Mesenteric fat pad (tissue), 1 donor: ENCODE measurements at regions not wholly inside any gene's neighbourhood (a gene's known extent, or its start where the extent isn't known, plus 50 kb on each side); places are given as distances from the start of the nearest gene placed in this dataset.
"Not testable (repeated sequence)": the region's sequence is repeated elsewhere in the genome, so short reads cannot be mapped to it uniquely, and the experiment has no call there.

ENCODE experiments used
- DNase-seq: peaks from one replicate; pipeline ENCODE4 v3.0.0-alpha.2; 2020; ENCODE audit warnings: low spot score
- donor health status: DM: yes; HTN: yes; CAD: no.

DNA sequence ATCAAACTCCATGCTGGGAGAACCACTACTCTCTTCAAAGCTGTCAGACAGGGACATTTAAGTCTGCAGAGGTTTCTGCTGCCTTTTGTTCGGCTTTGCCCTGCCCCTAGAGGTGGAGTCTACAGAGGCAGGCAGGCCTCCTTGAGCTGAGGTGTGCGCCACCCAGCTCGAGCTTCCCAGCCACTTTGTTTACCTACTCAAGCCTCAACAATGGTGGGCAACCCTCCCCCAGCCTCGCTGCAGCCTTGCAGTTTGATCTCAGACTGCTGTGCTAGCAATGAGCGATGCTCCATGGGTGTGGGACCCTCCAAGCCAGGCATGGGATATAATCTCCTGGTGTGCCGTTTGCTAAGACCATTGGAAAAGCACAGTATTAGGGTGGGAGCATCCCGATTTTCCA is 185.3 kb downstream of the COX18 start:
- not testable (repeated sequence) for DNase-seq

DNA sequence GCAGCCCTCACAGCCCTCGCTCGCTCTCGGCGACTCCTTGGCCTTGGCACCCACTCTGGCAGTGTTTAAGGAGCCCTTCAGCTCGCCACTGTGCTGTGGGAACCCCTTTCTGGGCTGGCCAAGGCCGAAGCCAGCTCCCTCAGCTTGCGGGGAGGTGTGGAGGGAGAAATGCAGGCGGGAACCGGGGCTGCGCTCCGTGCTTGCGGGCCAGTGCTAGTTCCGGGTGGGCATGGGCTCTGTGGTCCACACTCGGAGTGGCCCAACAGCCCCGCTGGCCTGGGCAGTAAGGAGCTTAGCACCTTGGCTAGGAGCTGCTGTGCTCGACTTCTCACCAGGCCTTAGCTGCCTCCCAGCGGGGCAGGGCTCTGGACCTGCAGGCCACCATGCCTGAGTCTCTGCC is 192.6 kb downstream of the COX18 start:
- no peak for DNase-seq

DNA sequence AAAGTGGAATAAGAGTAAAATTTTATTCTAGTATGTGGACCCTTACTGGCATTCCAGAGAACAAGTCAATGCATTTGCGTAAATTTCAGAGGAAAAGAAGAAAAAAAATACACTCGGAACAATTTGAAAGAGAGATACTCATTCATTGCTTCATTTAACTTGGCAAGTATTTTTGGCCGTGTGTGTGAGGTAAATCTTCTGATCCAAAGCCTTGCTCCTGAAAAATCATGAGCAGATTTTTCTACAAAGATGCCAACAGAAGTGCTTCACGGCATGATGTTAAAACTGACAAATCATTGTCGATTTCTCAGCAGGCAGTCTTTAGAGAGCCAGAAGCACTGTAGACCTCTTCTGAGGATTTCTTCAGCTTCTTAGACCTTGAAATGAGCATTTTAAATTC is 194.0 kb downstream of the COX18 start:
- DNase-seq = no peak

GRCh38 chr4:72875138-72875537 is 194.4 kb downstream of the COX18 start:
- DNase-seq = no peak

GRCh38 chr4:72864898-72865297 is 204.6 kb downstream of the COX18 start:
- DNase-seq = no peak

DNA sequence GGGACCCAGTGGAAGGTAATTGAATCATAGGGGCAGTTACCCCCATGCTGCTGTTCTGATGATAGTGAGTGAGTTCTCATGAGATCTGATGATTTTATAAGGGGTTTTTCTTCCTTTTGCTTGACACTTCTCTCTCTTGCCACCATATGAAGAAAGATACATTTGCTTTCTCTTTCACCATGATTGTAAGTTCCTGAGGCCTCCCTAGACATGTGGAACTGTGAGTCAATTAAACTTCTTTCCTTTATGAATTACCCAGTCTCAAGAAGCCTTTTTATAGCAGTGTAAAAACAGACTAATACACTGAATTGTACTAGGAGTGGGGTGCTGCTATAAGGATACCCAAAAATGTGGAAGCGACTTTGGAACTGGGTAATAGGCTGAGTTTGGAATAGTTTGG is 205.2 kb downstream of the COX18 start:
- DNase-seq = not testable (repeated sequence)

DNA sequence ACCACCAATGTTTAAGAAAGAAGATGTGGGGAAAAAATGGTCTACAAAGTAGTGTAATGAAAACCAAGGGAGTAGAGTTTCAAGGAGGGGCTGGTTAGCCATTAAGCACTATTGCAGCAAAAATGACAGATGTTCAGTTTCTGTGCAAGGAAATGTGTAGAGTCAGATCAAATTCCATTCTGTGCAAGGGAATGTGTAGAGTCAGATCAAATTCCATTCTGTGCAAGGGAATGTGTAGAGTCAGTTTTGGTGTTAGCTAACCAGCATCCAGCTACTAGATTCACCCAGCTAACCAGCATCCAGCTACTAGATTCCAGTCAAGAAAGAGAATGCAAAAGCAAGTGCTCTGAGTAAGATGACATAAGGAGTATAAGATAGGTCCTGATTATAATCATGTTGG is 208.8 kb downstream of the COX18 start:
- DNase-seq = no peak

GRCh38 chr4:72858328-72858727 is 211.2 kb downstream of the COX18 start:
- no peak for DNase-seq

DNA sequence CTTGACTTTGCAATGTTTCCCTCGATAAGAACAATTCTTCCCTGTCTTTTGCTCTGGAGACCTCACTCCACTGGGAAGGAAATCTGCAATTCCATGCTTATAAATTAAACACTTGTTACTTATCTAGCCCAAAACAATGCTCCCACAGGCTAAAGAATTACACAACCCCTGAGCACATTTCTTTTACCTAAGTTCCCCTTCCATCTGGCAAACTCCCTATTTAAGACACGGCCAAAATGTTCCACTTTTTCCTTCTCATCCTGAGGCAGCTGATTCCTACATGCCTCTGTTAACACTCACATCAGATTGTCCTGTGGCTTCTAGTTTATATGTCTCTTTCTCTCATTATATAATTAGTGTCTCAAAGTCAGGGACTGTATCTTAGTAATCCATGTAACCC is 211.7 kb downstream of the COX18 start:
- no peak for DNase-seq

DNA sequence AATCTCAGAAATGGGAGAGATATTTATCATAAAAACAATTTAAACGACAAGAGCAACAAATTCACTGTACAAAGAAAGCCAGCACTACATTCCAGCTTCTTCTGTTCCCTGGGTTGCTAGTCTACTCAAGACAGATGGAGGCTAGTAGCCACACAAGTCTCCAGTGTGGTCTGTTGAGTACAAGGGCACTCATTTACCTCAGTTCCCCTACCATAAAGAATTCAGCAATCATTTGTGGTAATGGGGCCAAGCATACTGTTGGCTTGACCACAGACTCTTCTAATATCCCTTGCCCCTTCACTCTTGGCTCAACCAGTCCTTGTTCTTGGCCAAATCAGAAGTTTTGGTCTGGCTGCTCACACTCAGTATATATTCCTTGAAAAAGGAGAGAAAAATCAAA is 212.3 kb downstream of the COX18 start:
- no peak for DNase-seq

DNA sequence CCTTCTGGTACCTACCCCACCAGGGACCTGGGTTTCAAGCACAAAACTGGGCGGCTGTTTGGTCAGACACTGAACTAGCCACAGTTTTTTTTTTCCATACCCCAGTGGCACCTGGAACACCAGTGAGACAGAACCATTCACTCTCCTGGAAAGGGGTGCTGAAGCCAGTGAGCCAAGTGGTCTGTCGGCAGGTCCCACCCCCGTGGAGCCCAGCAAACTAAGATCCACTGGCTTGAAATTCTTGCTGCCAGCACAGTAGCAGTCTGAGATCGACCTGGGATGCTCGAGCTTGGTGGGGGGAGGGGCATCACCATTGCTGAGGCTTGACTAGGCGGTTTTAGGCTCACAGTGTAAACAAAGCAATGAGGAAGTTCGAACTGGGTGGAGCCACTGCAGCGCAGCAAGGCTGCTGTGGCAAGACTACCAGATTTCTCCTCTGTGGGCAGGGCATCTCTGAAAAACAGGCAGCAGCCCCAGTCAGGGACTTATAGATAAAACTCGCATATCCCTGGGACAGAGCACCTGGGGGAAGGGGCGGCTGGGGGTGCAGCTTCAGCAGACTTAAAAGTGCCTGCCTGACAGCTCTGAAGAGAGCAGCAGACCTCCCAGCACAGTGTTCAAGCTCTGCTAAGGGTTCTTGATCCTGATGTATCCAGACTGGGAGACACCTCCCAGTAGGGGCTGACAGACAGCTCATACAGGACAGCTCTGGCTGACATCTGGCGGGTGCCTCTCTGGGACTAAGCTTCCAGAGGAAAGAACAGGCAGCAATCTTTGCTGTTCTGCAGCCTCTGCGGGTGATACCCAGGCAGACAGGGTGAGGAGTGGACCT is 223.0 kb downstream of the COX18 start:
- DNase-seq = peak; percentile 65

- DNase-seq = no peak
Observed at GRCh38 chr4:72843466-72843865, 226.1 kb downstream of the COX18 start.

GRCh38 chr4:72842323-72842722 is 227.2 kb downstream of the COX18 start:
- DNase-seq = no peak

GRCh38 chr4:72840166-72840565 is 229.3 kb downstream of the COX18 start:
- not testable (repeated sequence) for DNase-seq

- DNase-seq = no peak
Observed at GRCh38 chr4:72828864-72829263, 240.7 kb downstream of the COX18 start.

DNA sequence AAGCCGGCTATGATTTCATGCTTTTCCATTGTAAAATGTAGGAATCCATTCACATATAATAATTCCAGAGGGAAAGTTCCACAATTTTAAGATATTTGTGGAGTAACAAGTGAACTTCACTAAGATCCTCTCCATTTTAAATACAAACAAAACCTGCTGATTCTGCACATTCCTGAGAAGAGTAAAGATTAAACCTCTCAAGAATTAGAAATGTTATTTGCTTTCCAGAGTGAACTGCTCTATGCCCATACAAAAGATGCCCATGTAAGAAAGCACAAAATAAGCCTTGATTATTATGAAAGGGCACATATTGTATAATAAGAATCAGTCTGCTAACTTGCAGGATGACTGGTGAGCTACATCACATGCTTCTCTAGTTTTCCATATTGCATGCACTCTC is 241.5 kb downstream of the COX18 start:
- no peak for DNase-seq

DNA sequence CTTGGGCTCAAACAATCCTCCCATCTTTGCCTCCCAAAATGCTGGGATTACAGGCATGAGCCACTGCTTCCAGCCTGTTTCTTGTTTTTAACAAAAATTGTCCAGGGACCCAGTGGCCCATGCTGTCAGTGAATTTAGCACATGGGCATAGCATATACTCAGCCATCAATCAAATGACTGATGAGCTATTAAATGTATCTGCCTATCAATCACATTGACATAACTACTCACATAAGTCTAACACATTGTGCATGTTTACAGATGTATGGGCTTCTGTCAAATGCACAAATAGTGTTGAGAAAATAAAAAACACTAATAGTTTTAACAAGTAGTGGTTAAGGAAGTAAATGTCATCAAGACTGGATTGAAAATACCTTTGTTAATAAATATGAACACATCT is 249.4 kb downstream of the COX18 start:
- DNase-seq = no peak

- DNase-seq = no peak
Observed at GRCh38 chr4:72817012-72817411, 248.0 kb upstream of the ADAMTS3 start.

DNA sequence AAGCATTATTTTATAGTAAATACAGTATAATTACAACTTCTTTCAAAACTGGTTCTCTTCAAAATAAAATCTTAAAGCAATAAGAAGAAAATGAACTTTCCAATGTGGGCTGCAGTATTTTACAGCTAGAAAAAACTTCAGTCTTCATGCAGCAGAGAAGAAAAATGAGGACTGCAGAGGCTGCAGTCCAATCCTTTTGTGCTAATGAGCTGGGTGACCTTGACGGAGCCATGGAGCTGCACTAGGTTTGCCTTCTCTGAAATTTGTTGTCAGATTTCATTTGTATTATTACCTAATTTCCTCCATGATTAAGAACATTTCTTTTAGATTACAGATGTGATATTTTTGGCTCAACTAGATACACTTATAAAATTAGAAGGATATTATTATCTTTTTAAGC is 245.2 kb upstream of the ADAMTS3 start:
- DNase-seq = no peak

DNA sequence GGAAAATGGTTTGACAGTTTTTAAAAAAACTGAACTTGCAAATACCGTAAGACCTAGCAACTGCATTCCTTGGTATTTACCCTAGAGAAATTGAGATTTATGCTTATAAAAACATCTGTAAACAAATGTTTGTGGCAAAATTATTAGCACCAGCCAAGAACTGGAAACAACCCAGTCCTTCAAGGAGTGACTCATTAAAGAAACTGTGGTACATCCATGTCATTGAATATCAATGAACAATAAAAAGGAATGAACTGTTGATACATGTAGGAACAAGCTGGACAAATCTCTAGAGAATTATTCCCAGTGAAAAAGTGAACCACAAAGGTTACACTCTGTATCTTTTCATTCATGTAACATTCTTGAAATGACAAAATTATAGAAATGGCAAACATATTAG is 240.2 kb upstream of the ADAMTS3 start:
- DNase-seq = no peak

- DNase-seq = no peak
Observed at GRCh38 chr4:72805284-72805683, 236.3 kb upstream of the ADAMTS3 start.

DNA sequence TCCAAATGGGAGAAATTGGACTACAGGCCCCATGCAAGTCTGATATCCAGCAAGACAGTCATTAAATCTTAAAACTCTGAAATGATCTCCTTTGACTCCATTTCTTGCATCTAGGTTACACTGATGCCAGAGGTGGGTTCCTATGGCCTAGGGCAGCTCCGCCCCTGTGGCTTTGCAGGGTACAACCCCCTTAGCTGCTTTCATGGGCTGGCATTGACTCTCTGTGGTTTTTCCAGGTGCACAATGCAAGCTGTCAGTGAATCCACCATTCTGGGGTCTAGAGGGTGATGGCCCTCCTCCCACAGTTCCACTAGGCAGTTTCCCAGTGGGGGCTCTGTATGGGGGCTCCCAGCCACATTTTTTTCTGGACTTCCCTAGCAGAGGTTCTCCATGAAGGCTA is 228.5 kb upstream of the ADAMTS3 start:
- no peak for DNase-seq

DNA sequence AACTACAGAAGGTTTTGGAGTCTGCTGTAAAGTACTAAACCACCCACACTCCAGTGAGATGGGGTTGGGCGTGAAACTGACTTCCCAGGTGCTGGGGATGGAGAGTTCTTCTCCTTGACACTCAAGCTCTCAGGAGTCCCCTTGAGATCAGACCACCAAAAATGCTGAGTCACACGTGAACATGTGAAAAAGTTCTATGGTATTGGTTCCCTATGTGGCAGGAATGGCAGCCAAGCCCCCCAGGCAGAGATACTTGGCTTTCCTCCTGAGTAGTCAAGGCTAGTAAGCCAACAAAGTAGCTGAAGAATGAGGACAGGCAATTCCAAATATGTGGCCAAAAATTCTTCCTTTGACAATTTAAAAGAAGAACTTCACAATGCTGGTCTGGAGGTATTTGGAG is 222.0 kb upstream of the ADAMTS3 start:
- DNase-seq = no peak
